ENCODE measurements at regions not wholly inside any gene's neighbourhood (a gene's known extent, or its start where the extent isn't known, plus 50 kb on each side); places are given as distances from the start of the nearest gene placed in this dataset.
A peak's percentile ranks its signal among the peaks of the same experiment; 100 is the strongest.

DNA sequence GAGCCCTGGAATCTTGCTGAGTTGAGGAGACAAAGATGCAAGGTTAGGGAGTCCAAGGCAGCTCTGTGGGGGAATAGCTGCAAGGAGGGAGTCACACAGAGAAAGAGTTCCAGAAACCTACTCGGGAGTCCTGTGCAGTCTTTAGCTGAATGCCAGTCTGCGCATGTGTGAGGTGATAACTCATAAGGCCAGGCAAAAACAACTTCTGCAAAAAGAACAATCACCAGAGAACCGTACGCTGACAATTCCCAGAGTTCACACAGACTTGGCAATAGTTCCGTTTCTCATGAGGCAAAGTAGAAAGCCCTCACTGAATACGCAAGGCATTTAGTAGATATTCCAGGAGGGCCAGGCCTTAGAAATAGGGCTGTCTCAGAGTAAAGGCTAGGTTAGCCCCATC lies 135.2 kb upstream of the TAB2 start:
- DNase-seq (ENCODE audit: low read depth) = no peak

DNA sequence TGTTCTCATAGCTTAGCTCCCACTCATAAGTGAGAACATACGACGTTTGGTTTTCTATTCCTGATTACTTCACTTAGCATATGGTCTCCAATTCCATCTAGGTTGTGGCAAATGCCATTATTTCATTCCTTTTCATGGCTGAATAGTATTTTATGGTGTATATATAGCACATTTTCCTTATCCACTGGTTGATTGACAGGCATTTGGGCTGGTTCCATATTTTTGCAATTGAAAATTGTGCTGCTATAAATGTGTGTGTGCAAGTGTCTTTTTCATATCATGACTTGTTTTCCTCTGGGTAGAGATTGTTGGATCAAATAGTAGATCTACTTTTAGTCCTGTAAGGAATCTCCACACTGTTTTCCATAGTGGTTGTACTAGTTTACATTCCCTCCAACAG lies 133.0 kb upstream of the TAB2 start:
- DNase-seq (ENCODE audit: low read depth) = no peak

DNA sequence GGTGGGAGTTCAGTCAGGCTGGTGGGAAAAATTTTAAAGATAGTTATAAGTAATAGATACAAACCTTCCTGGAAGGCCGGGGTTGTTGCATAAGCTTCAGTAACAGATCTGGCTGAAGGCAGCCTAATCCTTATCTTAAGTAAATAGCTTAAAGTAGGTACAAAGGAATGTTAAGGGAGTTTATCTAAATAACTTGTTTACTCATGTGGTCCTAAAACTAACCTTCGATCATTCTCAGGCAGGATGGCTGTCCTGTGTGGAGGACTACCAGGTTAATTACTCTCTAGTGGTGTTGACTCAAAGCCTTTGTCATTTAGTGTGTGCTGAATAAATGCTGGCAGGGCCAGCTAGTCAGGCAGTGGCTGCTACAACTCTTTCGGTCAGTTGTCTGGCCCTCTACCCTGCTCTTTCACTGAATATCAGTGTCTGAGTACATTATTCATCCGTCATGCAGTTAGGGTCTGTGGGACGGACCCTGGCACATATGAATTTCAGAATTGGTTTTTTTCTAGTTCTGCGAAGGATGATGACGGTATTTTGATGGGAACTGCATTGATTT lies 131.6 kb upstream of the TAB2 start:
- no peak for DNase-seq (ENCODE audit: low read depth)

DNA sequence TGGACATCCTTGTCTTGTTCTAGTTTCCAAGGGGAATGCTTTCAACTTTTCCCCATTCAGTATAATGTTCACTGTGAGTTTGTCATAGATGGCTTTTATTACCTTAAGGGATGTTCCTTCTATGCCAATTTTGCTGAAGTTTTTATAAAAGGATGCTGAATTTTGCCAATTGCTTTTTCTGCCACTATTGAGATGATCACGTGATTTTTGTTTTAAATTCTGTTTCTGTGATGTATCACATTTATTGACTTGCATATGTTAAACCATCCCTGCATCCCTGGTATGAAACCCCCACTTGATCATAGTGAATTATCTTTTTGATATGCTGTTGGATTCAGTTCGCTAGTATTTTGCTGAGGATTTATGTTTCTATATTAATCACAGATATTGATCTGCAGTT lies 130.6 kb upstream of the TAB2 start:
- DNase-seq (ENCODE audit: low read depth) = no peak

DNA sequence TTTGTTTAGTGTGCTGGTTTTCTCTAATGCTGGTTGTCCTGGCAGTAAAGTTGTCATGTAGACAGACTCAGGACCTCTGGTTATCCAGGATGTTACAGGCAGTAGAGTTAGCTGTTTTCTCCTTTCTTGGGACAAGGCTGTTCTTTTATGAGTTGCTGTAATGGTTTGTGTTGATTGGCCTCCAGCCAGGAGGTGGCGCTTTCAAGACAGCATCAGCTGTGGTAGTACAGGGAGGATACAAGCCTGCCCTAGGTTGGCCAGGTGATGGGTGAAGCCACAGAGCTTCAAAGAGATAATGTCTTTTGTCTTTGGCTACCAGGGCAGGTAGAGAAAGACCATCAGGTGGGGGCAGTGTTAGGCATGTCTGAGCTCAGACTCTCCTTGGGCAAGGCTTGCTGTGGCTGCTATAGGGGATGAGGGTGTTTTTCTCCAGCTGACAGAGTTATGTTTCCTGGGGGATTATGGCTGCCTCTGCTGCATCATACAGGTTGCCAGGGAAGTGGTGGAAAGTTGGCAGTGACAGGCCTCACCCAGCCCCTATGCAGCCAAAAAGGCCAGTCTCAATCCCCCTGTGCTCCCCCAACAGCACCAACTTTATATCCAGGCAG lies 127.2 kb upstream of the TAB2 start:
- peak; percentile 21 for DNase-seq (ENCODE audit: low read depth)

GRCh38 chr6:149194820-149195558 lies 122.5 kb upstream of the TAB2 start:
- no peak for DNase-seq (ENCODE audit: low read depth)

- DNase-seq (ENCODE audit: low read depth) = no peak
Measured at GRCh38 chr6:149196091-149196490, 121.4 kb upstream of the TAB2 start.

DNA sequence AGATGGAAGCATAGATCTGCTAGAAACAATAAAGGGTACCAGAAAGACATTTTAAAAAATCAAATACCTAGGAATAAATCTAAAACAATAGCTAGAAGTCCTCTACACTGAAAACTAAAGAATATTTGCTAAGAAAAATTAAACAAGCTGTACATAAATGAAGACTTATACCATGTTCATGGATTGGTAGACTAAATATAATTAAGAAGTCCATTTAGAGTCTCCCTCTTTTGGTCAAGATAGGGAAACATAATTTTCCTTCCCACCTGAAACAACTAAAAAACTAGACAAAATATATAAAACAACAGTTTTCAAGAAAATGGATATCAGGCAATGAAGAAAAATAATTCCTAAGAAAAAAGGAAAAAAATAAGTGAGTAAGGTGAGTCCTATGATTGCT lies 120.0 kb upstream of the TAB2 start:
- no peak for DNase-seq (ENCODE audit: low read depth)

DNA sequence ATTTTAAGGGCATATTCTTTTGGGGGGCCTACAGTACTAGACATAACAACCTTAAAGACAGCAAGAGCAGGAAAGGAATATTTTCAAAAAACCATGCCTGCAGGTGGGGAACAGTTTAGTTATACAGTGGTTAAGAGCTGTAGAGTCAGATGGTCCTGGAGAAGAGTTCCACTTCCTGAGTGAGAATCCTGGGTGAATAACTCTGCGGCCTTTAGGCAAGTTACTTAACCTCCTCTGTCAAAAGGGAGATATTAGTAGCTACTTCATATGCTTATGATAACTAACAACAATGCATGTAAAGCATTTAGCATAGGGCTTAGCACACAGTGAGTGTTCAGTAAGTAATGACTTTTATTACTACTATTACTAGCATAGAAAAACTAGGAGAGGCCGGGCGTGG lies 119.2 kb upstream of the TAB2 start:
- DNase-seq (ENCODE audit: low read depth) = no peak

GRCh38 chr6:149200282-149200945 lies 117.1 kb upstream of the TAB2 start:
- no peak for DNase-seq (ENCODE audit: low read depth)

GRCh38 chr6:149201068-149201655 lies 116.3 kb upstream of the TAB2 start:
- DNase-seq (ENCODE audit: low read depth) = no peak

DNA sequence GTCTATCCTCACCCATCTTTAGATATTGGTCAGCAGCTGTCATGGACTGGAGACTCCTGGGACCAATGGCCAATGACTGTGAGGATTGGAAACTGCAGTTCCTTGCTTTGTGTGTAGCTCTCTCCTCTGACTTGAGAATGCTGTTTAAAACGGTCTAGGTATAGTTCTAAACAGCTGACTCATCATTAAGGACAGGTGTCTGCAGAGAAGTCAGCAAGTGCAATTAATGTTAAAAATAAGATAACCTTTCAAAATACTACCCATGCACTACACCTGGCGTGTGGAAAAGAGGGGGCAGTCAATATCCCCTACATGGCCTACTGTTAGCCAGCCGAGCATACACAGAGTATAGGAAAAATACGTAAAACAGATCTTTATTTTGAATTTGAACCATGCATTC lies 115.4 kb upstream of the TAB2 start:
- DNase-seq (ENCODE audit: low read depth) = no peak

GRCh38 chr6:149202952-149203351 lies 114.6 kb upstream of the TAB2 start:
- no peak for DNase-seq (ENCODE audit: low read depth)

GRCh38 chr6:149203509-149203908 lies 114.0 kb upstream of the TAB2 start:
- no peak for DNase-seq (ENCODE audit: low read depth)

- DNase-seq (ENCODE audit: low read depth) = no peak
Measured at GRCh38 chr6:149208134-149208601, 109.3 kb upstream of the TAB2 start.

DNA sequence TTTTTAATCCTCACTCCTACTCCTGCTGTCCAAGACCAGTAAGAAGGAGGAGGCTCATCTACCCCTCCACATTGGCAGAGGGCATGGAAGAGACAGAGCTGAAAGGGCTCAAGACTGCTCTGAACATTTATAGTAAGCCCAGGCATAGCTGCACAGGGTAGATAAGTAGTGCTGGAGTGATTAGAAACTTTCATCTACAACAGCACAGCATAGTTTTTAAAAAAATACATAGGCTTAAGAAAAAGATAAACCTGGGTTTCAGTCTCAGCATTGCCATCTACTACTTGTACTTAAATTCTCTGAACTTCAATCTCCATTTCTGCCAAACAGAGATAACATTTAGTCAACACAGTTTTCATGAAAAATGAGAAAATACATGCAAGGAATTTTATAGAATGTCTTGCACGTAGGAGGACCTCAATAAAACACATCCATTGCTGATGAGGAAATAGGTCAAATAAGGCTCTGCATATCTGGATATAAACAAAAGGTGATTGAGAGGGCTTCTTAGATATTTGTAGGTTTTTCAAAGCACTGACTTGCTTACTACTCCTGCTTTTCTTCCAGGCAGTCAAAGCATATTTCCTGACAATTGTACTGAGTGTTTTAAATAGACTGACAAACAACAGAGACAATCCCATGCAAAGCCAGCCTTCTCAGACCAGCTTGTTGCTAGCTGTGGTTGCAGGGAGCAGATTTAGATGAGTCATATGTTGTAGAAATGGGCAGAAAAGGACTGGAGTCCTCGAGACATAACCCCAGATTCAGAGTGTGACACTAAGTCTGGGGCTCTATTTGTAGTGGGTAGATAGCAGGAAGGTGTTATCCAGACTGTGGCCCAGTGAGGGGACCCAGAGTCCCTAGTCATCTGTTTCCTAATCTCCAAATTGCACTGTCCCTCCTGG lies 107.4 kb upstream of the TAB2 start:
- no peak for DNase-seq (ENCODE audit: low read depth)

DNA sequence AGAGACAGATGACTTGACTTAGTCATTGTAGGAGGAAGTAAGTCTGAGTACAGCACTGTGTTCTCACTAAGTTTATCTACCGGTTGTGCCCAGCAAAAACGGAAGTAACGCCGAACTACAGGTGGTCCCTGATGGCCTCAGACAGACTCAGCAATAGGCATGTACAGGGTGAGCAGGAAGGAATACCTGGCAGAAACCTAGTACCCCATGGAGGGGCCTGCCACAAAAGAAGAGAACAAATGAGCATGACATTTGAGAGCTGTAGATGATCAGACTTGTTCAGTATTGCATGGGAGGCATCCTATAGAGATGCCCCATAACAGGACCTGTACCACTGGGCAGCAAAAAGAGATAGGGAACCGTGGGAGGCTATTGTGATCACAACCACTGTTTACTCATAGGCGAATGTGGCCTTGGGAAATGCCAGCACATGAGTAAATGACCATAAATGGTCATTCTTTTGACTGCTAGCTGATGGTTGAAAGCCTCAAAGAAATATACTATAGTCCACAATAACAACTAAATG lies 106.4 kb upstream of the TAB2 start:
- DNase-seq (ENCODE audit: low read depth) = no peak

DNA sequence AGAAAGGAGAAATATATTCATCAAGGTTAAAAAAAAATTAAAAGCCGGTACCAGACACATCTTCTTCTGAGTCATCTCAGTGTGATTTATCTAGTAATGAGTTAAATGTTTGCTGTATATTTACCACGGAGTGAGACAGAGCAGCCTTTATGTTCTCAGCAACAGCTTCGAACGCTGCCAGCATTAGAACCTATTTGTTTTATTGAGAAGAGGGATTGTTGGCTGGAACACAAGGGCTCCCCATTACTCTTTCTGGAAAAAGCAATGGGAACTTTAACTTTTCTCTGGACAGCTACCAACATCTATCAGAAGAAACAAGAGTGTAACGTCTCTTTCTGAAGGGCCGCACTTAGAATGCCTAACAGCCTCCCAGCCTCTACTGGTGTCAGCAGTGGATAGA lies 105.3 kb upstream of the TAB2 start:
- no peak for DNase-seq (ENCODE audit: low read depth)

- no peak for DNase-seq (ENCODE audit: low read depth)
Measured at GRCh38 chr6:149212892-149213801, 104.4 kb upstream of the TAB2 start.

GRCh38 chr6:149213829-149214228 lies 103.7 kb upstream of the TAB2 start:
- DNase-seq (ENCODE audit: low read depth) = no peak

Measured in activated T-cell treated with anti-CD3 and anti-CD28 coated beads for 1 hour (primary cell).